ENCODE measurements at regions not wholly inside any gene's neighbourhood (a gene's known extent, or its start where the extent isn't known, plus 50 kb on each side); places are given as distances from the start of the nearest gene placed in this dataset.

- DNase-seq: no peak
- no peaks in the 10 kb centered on the region for H3K36me3 ChIP-seq
- H3K27ac ChIP-seq: no peak overlapping the region
- no peak for TF ChIP-seq CTCF (IDR thresholded peaks at IDR 0.05; ENCODE audit: low read depth, low read length)
- no peaks in the 10 kb centered on the region for H3K9me3 ChIP-seq (ENCODE audit: severe bottlenecking)
- no peaks in the 10 kb centered on the region for H3K27me3 ChIP-seq (ENCODE audit: insufficient read depth, low read depth, severe bottlenecking)
- no peak overlapping the region for H3K4me3 ChIP-seq (ENCODE audit: low read depth, low read length)
Observed at GRCh38 chr13:109647699-109648098, 138.7 kb downstream of the IRS2 start.

GRCh38 chr13:109647053-109647452 is 139.3 kb downstream of the IRS2 start:
- Histone ChIP-seq H3K4me3 (ENCODE audit: low read depth, low read length) (no peak overlapping the region), H3K36me3 (no peaks in the 10 kb centered on the region), H3K27ac (no peak overlapping the region), H3K27me3 (ENCODE audit: insufficient read depth, low read depth, severe bottlenecking) (no peaks in the 10 kb centered on the region), H3K9me3 (ENCODE audit: severe bottlenecking) (no peaks in the 10 kb centered on the region)
- no peak for TF ChIP-seq CTCF (IDR thresholded peaks at IDR 0.05; ENCODE audit: low read depth, low read length)
- DNase-seq: no peak

GRCh38 chr13:109646423-109646822 is 140.0 kb downstream of the IRS2 start:
- H3K4me3 ChIP-seq (ENCODE audit: low read depth, low read length): no peak overlapping the region
- peaks cover 2% of the 10 kb centered on the region for H3K9me3 ChIP-seq (ENCODE audit: severe bottlenecking)
- no peak for DNase-seq
- no peak for TF ChIP-seq CTCF (IDR thresholded peaks at IDR 0.05; ENCODE audit: low read depth, low read length)
- no peaks in the 10 kb centered on the region for H3K36me3 ChIP-seq
- H3K27me3 ChIP-seq (ENCODE audit: insufficient read depth, low read depth, severe bottlenecking): no peaks in the 10 kb centered on the region
- no peak overlapping the region for H3K27ac ChIP-seq

- peaks cover 8% of the 10 kb centered on the region for H3K9me3 ChIP-seq (ENCODE audit: severe bottlenecking)
- no peak overlapping the region for H3K4me3 ChIP-seq (ENCODE audit: low read depth, low read length)
- no peak overlapping the region for H3K27ac ChIP-seq
- H3K36me3 ChIP-seq: no peaks in the 10 kb centered on the region
- DNase-seq: no peak
- no peaks in the 10 kb centered on the region for H3K27me3 ChIP-seq (ENCODE audit: insufficient read depth, low read depth, severe bottlenecking)
- TF ChIP-seq CTCF (IDR thresholded peaks at IDR 0.05; ENCODE audit: low read depth, low read length): no peak
Observed at GRCh38 chr13:109645831-109646230, 140.6 kb downstream of the IRS2 start.

- no peak for DNase-seq
- no peak overlapping the region for H3K4me3 ChIP-seq (ENCODE audit: low read depth, low read length)
- no peak overlapping the region for H3K27ac ChIP-seq
Observed at GRCh38 chr13:109644956-109645355, 141.4 kb downstream of the IRS2 start.

More at GRCh38 chr13:109644956-109645355, 141.4 kb downstream of the IRS2 start:
- no peaks in the 10 kb centered on the region for H3K27me3 ChIP-seq (ENCODE audit: insufficient read depth, low read depth, severe bottlenecking)
- TF ChIP-seq CTCF (IDR thresholded peaks at IDR 0.05; ENCODE audit: low read depth, low read length): no peak
- H3K36me3 ChIP-seq: no peaks in the 10 kb centered on the region
- peaks cover 17% of the 10 kb centered on the region for H3K9me3 ChIP-seq (ENCODE audit: severe bottlenecking)
